ENCODE measurements at regions not wholly inside any gene's neighbourhood (a gene's known extent, or its start where the extent isn't known, plus 50 kb on each side); places are given as distances from the start of the nearest gene placed in this dataset.
"Not testable (repeated sequence)": the region's sequence is repeated elsewhere in the genome, so short reads cannot be mapped to it uniquely, and the experiment has no call there.

DNA sequence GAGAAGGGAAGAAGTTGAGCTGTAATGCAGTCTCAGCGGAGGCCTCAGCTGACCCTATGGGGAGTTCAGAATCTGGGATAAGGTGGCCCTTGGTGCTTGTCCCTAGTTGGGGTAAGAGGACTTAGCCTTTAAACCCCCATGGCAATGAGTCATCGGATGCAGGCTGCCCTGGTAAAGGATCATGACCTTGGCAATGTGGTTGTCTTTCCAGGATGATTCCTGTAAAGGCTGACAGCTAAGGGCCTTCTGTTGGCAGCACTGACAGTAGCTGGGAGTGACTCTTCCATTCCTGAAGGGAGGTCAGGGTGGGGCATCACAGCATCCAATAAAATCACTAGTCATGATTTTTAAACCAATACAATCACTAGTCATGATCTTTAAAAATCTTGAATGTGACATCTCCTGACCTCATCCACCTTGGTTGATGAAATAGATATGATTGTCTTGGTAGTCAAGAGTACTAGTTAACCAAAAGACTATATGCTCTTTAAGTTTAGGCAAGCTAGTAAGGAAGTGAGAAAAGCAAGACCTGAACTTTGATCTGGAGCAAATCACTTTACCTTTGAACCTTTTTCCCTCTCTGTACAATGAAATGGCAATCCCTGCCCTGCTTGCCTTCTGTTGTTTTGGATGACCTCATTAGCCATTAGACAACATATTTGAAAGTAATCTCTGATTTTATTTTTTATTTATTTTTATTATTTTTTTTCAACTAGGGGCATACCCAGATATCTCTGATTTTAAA lies 71.3 kb upstream of the CACNA1D start:
- WGBS (ENCODE audit: extremely low coverage, insufficient coverage, low lambda C conversion rate) = no CpG with 5 or more reads among the region's 2 CpGs
- H4K5ac ChIP-seq (ENCODE audit: low read length) = no peak overlapping the region
- H3K4ac ChIP-seq (ENCODE audit: low read depth, low read length) = no peak overlapping the region
- no peaks in the 10 kb centered on the region for H3K27me3 ChIP-seq (ENCODE audit: insufficient read depth, low read length, poor library complexity)
- no peak overlapping the region for H4K8ac ChIP-seq (ENCODE audit: low read depth, low read length)
- no peak overlapping the region for H3K18ac ChIP-seq (ENCODE audit: low read length)
- H3K79me1 ChIP-seq (ENCODE audit: low read length) = no peaks in the 10 kb centered on the region
- DNase-seq = no peak
- no peak overlapping the region for H2BK120ac ChIP-seq (ENCODE audit: low read depth, low read length)
- H2BK5ac ChIP-seq (ENCODE audit: low read length) = no peak overlapping the region
- H3K56ac ChIP-seq (ENCODE audit: low read length) = no peak overlapping the region
- no peaks in the 10 kb centered on the region for H3K79me2 ChIP-seq (ENCODE audit: control insufficient read depth, insufficient read depth, low read length)
- H3K27ac ChIP-seq (ENCODE audit: low read depth, low read length) = no peak overlapping the region
- H3K23ac ChIP-seq (ENCODE audit: low read length) = no peak overlapping the region
- H3K9ac ChIP-seq (ENCODE audit: low read length) = no peak overlapping the region
- no peak overlapping the region for H3K4me3 ChIP-seq (ENCODE audit: low read length)
- H2AK5ac ChIP-seq (ENCODE audit: low read length) = no peak overlapping the region
- no peak overlapping the region for H3K4me2 ChIP-seq (ENCODE audit: low read length)
- H2BK15ac ChIP-seq (replicated peaks; ENCODE audit: low read depth) = no peak overlapping the region
- no peaks in the 10 kb centered on the region for H3K4me1 ChIP-seq (ENCODE audit: control insufficient read depth, low read depth, low read length)
- no peaks in the 10 kb centered on the region for H3K36me3 ChIP-seq (ENCODE audit: control insufficient read depth, insufficient read depth, low read length)

DNA sequence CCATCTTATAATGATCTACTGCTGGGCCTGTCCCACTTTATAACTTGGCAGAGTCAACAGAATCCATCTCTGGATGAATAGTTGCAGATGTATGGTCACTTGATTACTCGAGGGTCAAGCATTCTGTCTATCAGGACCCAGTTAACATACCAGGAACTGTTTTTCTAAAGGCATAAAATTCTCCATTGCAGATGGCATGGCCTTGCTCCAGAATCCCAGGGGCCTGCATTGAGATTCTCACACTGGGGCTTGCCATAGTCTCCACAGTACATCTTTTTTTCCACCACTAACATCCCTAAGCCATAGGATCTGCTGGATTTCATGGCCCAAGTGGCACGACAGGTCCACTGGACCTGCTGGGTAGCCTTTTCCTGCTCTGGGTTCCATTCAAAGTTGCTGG lies 68.5 kb upstream of the CACNA1D start:
- Histone ChIP-seq H3K23ac (ENCODE audit: low read length) (no peak overlapping the region), H3K18ac (ENCODE audit: low read length) (no peak overlapping the region), H4K8ac (ENCODE audit: low read depth, low read length) (no peak overlapping the region), H4K5ac (ENCODE audit: low read length) (no peak overlapping the region), H3K79me1 (ENCODE audit: low read length) (no peaks in the 10 kb centered on the region), H3K27me3 (ENCODE audit: insufficient read depth, low read length, poor library complexity) (no peaks in the 10 kb centered on the region), H2BK15ac (replicated peaks; ENCODE audit: low read depth) (no peak overlapping the region), H2BK5ac (ENCODE audit: low read length) (no peak overlapping the region), H3K4me1 (ENCODE audit: control insufficient read depth, low read depth, low read length) (no peaks in the 10 kb centered on the region), H2AK5ac (ENCODE audit: low read length) (no peak overlapping the region), H3K36me3 (ENCODE audit: control insufficient read depth, insufficient read depth, low read length) (no peaks in the 10 kb centered on the region), H3K4ac (ENCODE audit: low read depth, low read length) (no peak overlapping the region), H3K79me2 (ENCODE audit: control insufficient read depth, insufficient read depth, low read length) (no peaks in the 10 kb centered on the region), H3K9ac (ENCODE audit: low read length) (no peak overlapping the region), H3K56ac (ENCODE audit: low read length) (no peak overlapping the region), H3K4me2 (ENCODE audit: low read length) (no peak overlapping the region), H3K4me3 (ENCODE audit: low read length) (no peak overlapping the region), H2BK120ac (ENCODE audit: low read depth, low read length) (no peak overlapping the region), H3K27ac (ENCODE audit: low read depth, low read length) (no peak overlapping the region)
- WGBS (ENCODE audit: extremely low coverage, insufficient coverage, low lambda C conversion rate) = no CpG with 5 or more reads among the region's 2 CpGs
- no peak for DNase-seq

DNA sequence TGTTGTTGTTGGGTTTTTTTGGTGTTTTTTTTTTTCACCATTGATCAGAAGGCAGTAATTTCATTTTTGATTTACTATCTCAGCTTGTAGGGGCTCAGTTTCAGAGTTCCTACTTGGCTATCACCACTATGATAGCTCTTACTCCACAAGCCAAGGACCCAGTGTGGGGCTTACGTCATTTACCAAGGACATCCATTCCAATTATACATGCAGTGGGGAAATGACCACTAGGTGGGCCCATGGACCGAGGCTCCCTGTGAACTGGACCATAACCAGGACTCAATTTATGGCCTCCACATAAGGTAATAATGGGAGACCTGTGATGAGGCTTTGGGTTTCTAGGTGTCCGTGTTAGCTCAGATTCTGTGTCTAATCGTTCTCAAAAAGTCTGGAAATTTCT lies 67.5 kb upstream of the CACNA1D start:
- H2BK15ac ChIP-seq (replicated peaks; ENCODE audit: low read depth) = no peak overlapping the region
- no CpG with 5 or more reads among the region's 4 CpGs for WGBS (ENCODE audit: extremely low coverage, insufficient coverage, low lambda C conversion rate)
- no peaks in the 10 kb centered on the region for H3K79me2 ChIP-seq (ENCODE audit: control insufficient read depth, insufficient read depth, low read length)
- H4K5ac ChIP-seq (ENCODE audit: low read length) = no peak overlapping the region
- no peak overlapping the region for H4K8ac ChIP-seq (ENCODE audit: low read depth, low read length)
- no peak overlapping the region for H2BK120ac ChIP-seq (ENCODE audit: low read depth, low read length)
- H3K9ac ChIP-seq (ENCODE audit: low read length) = no peak overlapping the region
- no peak overlapping the region for H3K4me2 ChIP-seq (ENCODE audit: low read length)
- H3K4me1 ChIP-seq (ENCODE audit: control insufficient read depth, low read depth, low read length) = no peaks in the 10 kb centered on the region
- H3K79me1 ChIP-seq (ENCODE audit: low read length) = no peaks in the 10 kb centered on the region
- H3K56ac ChIP-seq (ENCODE audit: low read length) = no peak overlapping the region
- no peak overlapping the region for H2BK5ac ChIP-seq (ENCODE audit: low read length)
- no peak overlapping the region for H3K4ac ChIP-seq (ENCODE audit: low read depth, low read length)
- H3K27me3 ChIP-seq (ENCODE audit: insufficient read depth, low read length, poor library complexity) = no peaks in the 10 kb centered on the region
- H3K18ac ChIP-seq (ENCODE audit: low read length) = no peak overlapping the region
- H3K23ac ChIP-seq (ENCODE audit: low read length) = no peak overlapping the region
- H3K36me3 ChIP-seq (ENCODE audit: control insufficient read depth, insufficient read depth, low read length) = no peaks in the 10 kb centered on the region
- no peak overlapping the region for H3K27ac ChIP-seq (ENCODE audit: low read depth, low read length)
- no peak for DNase-seq
- H2AK5ac ChIP-seq (ENCODE audit: low read length) = no peak overlapping the region
- no peak overlapping the region for H3K4me3 ChIP-seq (ENCODE audit: low read length)

DNA sequence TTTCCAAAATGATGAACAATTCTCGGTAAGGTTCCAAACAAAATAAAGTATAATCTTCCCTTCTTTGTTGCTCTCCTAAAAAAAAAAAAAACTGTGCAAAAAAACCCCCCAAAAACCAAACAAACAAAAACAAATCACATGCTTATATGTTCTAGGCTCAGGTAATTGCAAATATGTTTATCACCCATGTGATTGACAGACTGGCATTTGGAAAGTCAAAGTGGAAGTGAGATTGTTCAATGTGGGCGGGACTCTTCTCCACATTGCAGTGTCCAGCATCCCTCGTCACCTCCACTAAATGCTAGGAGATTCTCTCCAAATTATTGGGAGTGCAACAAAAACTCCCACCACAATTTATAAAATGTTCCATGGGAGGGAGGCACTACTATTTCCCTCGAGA lies 57.6 kb upstream of the CACNA1D start:
- no peak for DNase-seq
- no peak overlapping the region for H2AK5ac ChIP-seq (ENCODE audit: low read length)
- H3K4me2 ChIP-seq (ENCODE audit: low read length) = no peak overlapping the region
- H2BK15ac ChIP-seq (replicated peaks; ENCODE audit: low read depth) = no peak overlapping the region
- no peak overlapping the region for H3K9ac ChIP-seq (ENCODE audit: low read length)
- no peak overlapping the region for H2BK5ac ChIP-seq (ENCODE audit: low read length)
- no peak overlapping the region for H3K56ac ChIP-seq (ENCODE audit: low read length)
- H3K27me3 ChIP-seq (ENCODE audit: insufficient read depth, low read length, poor library complexity) = no peaks in the 10 kb centered on the region
- no peak overlapping the region for H3K18ac ChIP-seq (ENCODE audit: low read length)
- H3K23ac ChIP-seq (ENCODE audit: low read length) = no peak overlapping the region
- WGBS (ENCODE audit: extremely low coverage, insufficient coverage, low lambda C conversion rate) = no CpG with 5 or more reads among the region's 4 CpGs
- H2BK120ac ChIP-seq (ENCODE audit: low read depth, low read length) = no peak overlapping the region
- H3K27ac ChIP-seq (ENCODE audit: low read depth, low read length) = no peak overlapping the region
- H3K4me3 ChIP-seq (ENCODE audit: low read length) = no peak overlapping the region
- no peaks in the 10 kb centered on the region for H3K36me3 ChIP-seq (ENCODE audit: control insufficient read depth, insufficient read depth, low read length)
- H3K79me1 ChIP-seq (ENCODE audit: low read length) = no peaks in the 10 kb centered on the region
- H3K79me2 ChIP-seq (ENCODE audit: control insufficient read depth, insufficient read depth, low read length) = no peaks in the 10 kb centered on the region
- no peak overlapping the region for H4K8ac ChIP-seq (ENCODE audit: low read depth, low read length)
- H3K4ac ChIP-seq (ENCODE audit: low read depth, low read length) = no peak overlapping the region
- H3K4me1 ChIP-seq (ENCODE audit: control insufficient read depth, low read depth, low read length) = no peaks in the 10 kb centered on the region
- no peak overlapping the region for H4K5ac ChIP-seq (ENCODE audit: low read length)

- not testable (repeated sequence) for H3K27me3 ChIP-seq (ENCODE audit: insufficient read depth, low read length, poor library complexity); H3K79me2 ChIP-seq (ENCODE audit: control insufficient read depth, insufficient read depth, low read length); H2AK5ac ChIP-seq (ENCODE audit: low read length); H4K8ac ChIP-seq (ENCODE audit: low read depth, low read length); H3K79me1 ChIP-seq (ENCODE audit: low read length); H2BK5ac ChIP-seq (ENCODE audit: low read length); H4K5ac ChIP-seq (ENCODE audit: low read length); H2BK15ac ChIP-seq (replicated peaks; ENCODE audit: low read depth); H3K4me1 ChIP-seq (ENCODE audit: control insufficient read depth, low read depth, low read length); H3K36me3 ChIP-seq (ENCODE audit: control insufficient read depth, insufficient read depth, low read length); H3K4me3 ChIP-seq (ENCODE audit: low read length); H3K56ac ChIP-seq (ENCODE audit: low read length); H3K27ac ChIP-seq (ENCODE audit: low read depth, low read length); H3K9ac ChIP-seq (ENCODE audit: low read length); H3K23ac ChIP-seq (ENCODE audit: low read length); H3K18ac ChIP-seq (ENCODE audit: low read length); H3K4me2 ChIP-seq (ENCODE audit: low read length); DNase-seq; H2BK120ac ChIP-seq (ENCODE audit: low read depth, low read length); H3K4ac ChIP-seq (ENCODE audit: low read depth, low read length)
- WGBS (ENCODE audit: extremely low coverage, insufficient coverage, low lambda C conversion rate) = no CpG with 5 or more reads among the region's 3 CpGs
Observed at GRCh38 chr3:53442863-53443262, 51.5 kb upstream of the CACNA1D start.
